ENCODE measurements at regions not wholly inside any gene's neighbourhood (a gene's known extent, or its start where the extent isn't known, plus 50 kb on each side); places are given as distances from the start of the nearest gene placed in this dataset.
"Not testable (repeated sequence)": the region's sequence is repeated elsewhere in the genome, so short reads cannot be mapped to it uniquely, and the experiment has no call there.

DNA sequence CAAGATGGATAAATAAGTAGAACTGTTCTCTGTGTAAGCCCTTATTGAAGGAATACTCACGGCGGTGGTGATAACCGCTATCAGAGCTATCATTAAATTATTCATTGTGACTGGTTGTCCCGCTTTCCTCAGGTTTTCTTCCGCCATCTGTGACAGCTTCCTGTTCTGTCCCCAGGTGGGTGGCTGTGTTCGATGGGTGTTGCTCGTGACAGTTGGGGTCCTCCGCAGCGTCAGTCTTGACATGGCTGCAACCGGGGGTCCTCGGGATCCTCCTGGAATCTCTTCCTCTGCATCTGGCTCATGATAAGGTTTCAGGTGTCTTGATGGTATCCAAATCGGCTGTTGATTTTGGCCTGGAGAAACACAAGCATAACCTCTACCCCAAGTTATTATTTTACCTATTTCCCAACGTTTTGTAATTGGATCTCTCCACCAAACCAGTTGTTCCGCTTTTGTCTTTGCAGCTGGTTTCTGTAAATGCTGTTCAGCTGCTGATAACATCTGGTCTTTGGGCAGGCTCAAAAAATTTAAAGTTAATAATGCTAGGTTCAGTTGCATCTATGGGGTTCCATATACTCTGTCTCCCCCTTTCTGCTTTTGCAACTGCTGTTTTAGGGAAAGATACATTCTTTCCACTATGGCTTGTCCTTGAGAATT, 58.1 kb upstream of the INSIG1 start:
- BruUV-seq (replicated peaks); H3K9ac ChIP-seq (ENCODE audit: low read length); RAD21 ChIA-PET (ENCODE audit: low non-redundant PET in 1 of 2, low total read pairs in 2 of 2, uncharacterized antibody in 2 of 2, unreplicated experiment in 2 of 2); H2AFZ ChIP-seq (ENCODE audit: low read depth, low read length, poor library complexity, severe bottlenecking); H4K20me1 ChIP-seq (ENCODE audit: insufficient read depth); H3K9me3 ChIP-seq (ENCODE audit: control insufficient read depth in 1 of 2, insufficient read depth in 1 of 2, low read depth in 1 of 2, low read length in 2 of 2); intact Hi-C loops (cut with micrococcal nuclease); H3K36me3 ChIP-seq (ENCODE audit: control insufficient read depth in 1 of 2, insufficient read depth in 2 of 2, low read length in 2 of 2); H3K4me2 ChIP-seq (ENCODE audit: low read length); H3K4me3 ChIP-seq (replicated peaks in 1 of 2; ENCODE audit: low read depth in 1 of 2, low read length in 2 of 2); H3K79me2 ChIP-seq (ENCODE audit: insufficient read depth, low read length); CTCF ChIA-PET; H3K9me2 ChIP-seq (ENCODE audit: insufficient read depth); ATAC-seq; DNase-seq (ENCODE audit: low read depth, low spot score); H3K4me1 ChIP-seq (ENCODE audit: control insufficient read depth in 1 of 2, insufficient read depth in 2 of 2, low read length in 2 of 2); H3K27ac ChIP-seq (ENCODE audit: low read depth, low read length); H3K27me3 ChIP-seq (ENCODE audit: insufficient read depth, low read length); POLR2A ChIA-PET: not testable (repeated sequence)
- TF ChIP-seq SP1 (IDR thresholded peaks at IDR 0.05; ENCODE audit: low read depth), result 0 out of 2 replicates have a peak, but pooled peaks have one; percentile 29

DNA sequence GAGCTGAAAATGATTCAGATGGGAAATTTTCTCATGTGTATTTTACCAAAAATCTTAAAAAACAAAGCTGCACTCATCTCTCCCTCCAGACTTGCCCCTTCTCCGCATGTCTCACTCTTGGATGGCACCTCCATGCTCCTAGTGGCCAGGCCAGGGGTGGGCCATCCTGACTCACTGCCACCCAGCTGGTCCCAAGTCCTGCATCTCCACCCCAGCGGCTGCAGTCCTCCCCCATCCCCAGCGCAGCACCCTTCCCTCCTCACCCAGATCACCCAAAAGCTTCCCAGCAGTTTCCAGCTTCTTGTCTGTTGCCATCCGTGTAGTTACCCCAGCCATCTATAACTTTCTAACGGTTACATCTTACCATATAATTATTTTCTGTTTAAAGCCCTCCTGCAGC, 53.0 kb upstream of the INSIG1 start:
- no peaks in the 10 kb centered on the region for H3K9me2 ChIP-seq (ENCODE audit: insufficient read depth)
- CTCF ChIA-PET, result no interaction called here
- no peak for DNase-seq (ENCODE audit: low read depth, low spot score)

More for the DNA sequence above, 53.0 kb upstream of the INSIG1 start:
- Histone ChIP-seq H3K27me3 (ENCODE audit: insufficient read depth, low read length) (no peaks in the 10 kb centered on the region), H3K4me2 (ENCODE audit: low read length) (no peak overlapping the region), H3K9ac (ENCODE audit: low read length) (no peak overlapping the region), H3K27ac (ENCODE audit: low read depth, low read length) (no peak overlapping the region), H4K20me1 (ENCODE audit: insufficient read depth) (no peaks in the 10 kb centered on the region), H3K79me2 (ENCODE audit: insufficient read depth, low read length) (no peaks in the 10 kb centered on the region), H3K36me3 (ENCODE audit: control insufficient read depth in 1 of 2, insufficient read depth in 2 of 2, low read length in 2 of 2) (no peaks in the 10 kb centered on the region), H3K4me3 (replicated peaks in 1 of 2; ENCODE audit: low read depth in 1 of 2, low read length in 2 of 2) (no peak overlapping the region), H2AFZ (ENCODE audit: low read depth, low read length, poor library complexity, severe bottlenecking) (no peak overlapping the region), H3K4me1 (ENCODE audit: control insufficient read depth in 1 of 2, insufficient read depth in 2 of 2, low read length in 2 of 2) (peaks cover 0 to 5% of the 10 kb centered on the region in 2 experiments; a peak in 1 of 4 replicates), H3K9me3 (ENCODE audit: control insufficient read depth in 1 of 2, insufficient read depth in 1 of 2, low read depth in 1 of 2, low read length in 2 of 2) (no peaks in the 10 kb centered on the region)
- RAD21 ChIA-PET (ENCODE audit: low non-redundant PET in 1 of 2, low total read pairs in 2 of 2, uncharacterized antibody in 2 of 2, unreplicated experiment in 2 of 2), result no interaction called here
- no peak for ATAC-seq
- POLR2A ChIA-PET, result no interaction called here
- no TSS peak for BruUV-seq (replicated peaks)
- TF ChIP-seq FOSL1 (IDR thresholded peaks at IDR 0.05; ENCODE audit: low read depth), result no peak
- no peak for TF ChIP-seq ZNF274 (IDR thresholded peaks at IDR 0.05; ENCODE audit: low read depth, low read length)
- TF ChIP-seq SIN3A (IDR thresholded peaks at IDR 0.05; ENCODE audit: low read depth), result no peak
- no peak for TF ChIP-seq ELF1 (IDR thresholded peaks at IDR 0.05; ENCODE audit: borderline replicate concordance, low read depth)
- TF ChIP-seq SRF (IDR thresholded peaks at IDR 0.05; ENCODE audit: low read depth), result no peak
- no peak for TF ChIP-seq EGR1 (IDR thresholded peaks at IDR 0.05; ENCODE audit: low read depth)
- no peak for TF ChIP-seq RAD21 (IDR thresholded peaks at IDR 0.05; ENCODE audit: low read depth)
- no peak for TF ChIP-seq POLR2A (IDR thresholded peaks at IDR 0.05; ENCODE audit: borderline replicate concordance, extremely low read depth, insufficient read depth, insufficient read length)
- TF ChIP-seq, protein P1, sequence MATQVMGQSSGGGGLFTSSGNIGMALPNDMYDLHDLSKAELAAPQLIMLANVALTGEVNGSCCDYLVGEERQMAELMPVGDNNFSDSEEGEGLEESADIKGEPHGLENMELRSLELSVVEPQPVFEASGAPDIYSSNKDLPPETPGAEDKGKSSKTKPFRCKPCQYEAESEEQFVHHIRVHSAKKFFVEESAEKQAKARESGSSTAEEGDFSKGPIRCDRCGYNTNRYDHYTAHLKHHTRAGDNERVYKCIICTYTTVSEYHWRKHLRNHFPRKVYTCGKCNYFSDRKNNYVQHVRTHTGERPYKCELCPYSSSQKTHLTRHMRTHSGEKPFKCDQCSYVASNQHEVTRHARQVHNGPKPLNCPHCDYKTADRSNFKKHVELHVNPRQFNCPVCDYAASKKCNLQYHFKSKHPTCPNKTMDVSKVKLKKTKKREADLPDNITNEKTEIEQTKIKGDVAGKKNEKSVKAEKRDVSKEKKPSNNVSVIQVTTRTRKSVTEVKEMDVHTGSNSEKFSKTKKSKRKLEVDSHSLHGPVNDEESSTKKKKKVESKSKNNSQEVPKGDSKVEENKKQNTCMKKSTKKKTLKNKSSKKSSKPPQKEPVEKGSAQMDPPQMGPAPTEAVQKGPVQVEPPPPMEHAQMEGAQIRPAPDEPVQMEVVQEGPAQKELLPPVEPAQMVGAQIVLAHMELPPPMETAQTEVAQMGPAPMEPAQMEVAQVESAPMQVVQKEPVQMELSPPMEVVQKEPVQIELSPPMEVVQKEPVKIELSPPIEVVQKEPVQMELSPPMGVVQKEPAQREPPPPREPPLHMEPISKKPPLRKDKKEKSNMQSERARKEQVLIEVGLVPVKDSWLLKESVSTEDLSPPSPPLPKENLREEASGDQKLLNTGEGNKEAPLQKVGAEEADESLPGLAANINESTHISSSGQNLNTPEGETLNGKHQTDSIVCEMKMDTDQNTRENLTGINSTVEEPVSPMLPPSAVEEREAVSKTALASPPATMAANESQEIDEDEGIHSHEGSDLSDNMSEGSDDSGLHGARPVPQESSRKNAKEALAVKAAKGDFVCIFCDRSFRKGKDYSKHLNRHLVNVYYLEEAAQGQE (IDR thresholded peaks at IDR 0.05; ENCODE audit: low read depth), result no peak
- TF ChIP-seq EZH2phosphoT487 (IDR thresholded peaks at IDR 0.05; ENCODE audit: borderline replicate concordance), result no peak
- intact Hi-C loops (cut with micrococcal nuclease), result no loop called here
